Activated CD4-positive, CD25-positive, alpha-beta regulatory T cell (primary cell): ENCODE measurements at regions not wholly inside any gene's neighbourhood (a gene's known extent, or its start where the extent isn't known, plus 50 kb on each side); places are given as distances from the start of the nearest gene placed in this dataset.

Experiments
- DNase-seq, 4 experiments: peaks; one replicate each; lab custom pipeline; 2025; lab: John Stamatoyannopoulos, UW

GRCh38 chr4:96681218-96681617, 841.3 kb downstream of the PDHA2 start:
- no peak for DNase-seq

GRCh38 chr4:96685691-96686090, 845.8 kb downstream of the PDHA2 start:
- DNase-seq, result no peak

GRCh38 chr4:96691521-96691920, 851.6 kb downstream of the PDHA2 start:
- DNase-seq, result no peak

GRCh38 chr4:96698831-96699230, 858.9 kb downstream of the PDHA2 start:
- no peak for DNase-seq

GRCh38 chr4:96703265-96703664, 863.4 kb downstream of the PDHA2 start:
- no peak for DNase-seq

- DNase-seq, result no peak
Observed at GRCh38 chr4:96708766-96709165, 868.9 kb downstream of the PDHA2 start.

GRCh38 chr4:96713271-96713850, 873.5 kb downstream of the PDHA2 start:
- no peak for DNase-seq

GRCh38 chr4:96729641-96730040, 889.7 kb downstream of the PDHA2 start:
- no peak for DNase-seq

- no peak for DNase-seq
Observed at GRCh38 chr4:96730432-96730831, 890.5 kb downstream of the PDHA2 start.

GRCh38 chr4:96736352-96736889, 896.5 kb downstream of the PDHA2 start:
- DNase-seq, result no peak

GRCh38 chr4:96739101-96739500, 899.2 kb downstream of the PDHA2 start:
- DNase-seq, result no peak

- DNase-seq, result no peak
Observed at GRCh38 chr4:96742332-96743014, 902.6 kb downstream of the PDHA2 start.

- DNase-seq, result no peak
Observed at GRCh38 chr4:96744676-96745075, 904.8 kb downstream of the PDHA2 start.

GRCh38 chr4:96753216-96753615, 913.3 kb downstream of the PDHA2 start:
- no peak for DNase-seq

- DNase-seq, result no peak
Observed at GRCh38 chr4:96755569-96756484, 915.9 kb downstream of the PDHA2 start.

- no peak for DNase-seq
Observed at GRCh38 chr4:96756584-96756983, 916.7 kb downstream of the PDHA2 start.

GRCh38 chr4:96763546-96763945, 923.7 kb downstream of the PDHA2 start:
- no peak for DNase-seq

- no peak for DNase-seq
Observed at GRCh38 chr4:96766359-96766758, 926.5 kb downstream of the PDHA2 start.

GRCh38 chr4:96767815-96768480, 928.1 kb downstream of the PDHA2 start:
- no peak for DNase-seq

GRCh38 chr4:96775501-96775900, 935.6 kb downstream of the PDHA2 start:
- DNase-seq, result no peak

GRCh38 chr4:96776920-96777527, 937.1 kb downstream of the PDHA2 start:
- DNase-seq, result no peak

- no peak for DNase-seq
Observed at GRCh38 chr4:96784336-96784735, 944.4 kb downstream of the PDHA2 start.
